OCI-LY3 (cell line): ENCODE measurements at regions not wholly inside any gene's neighbourhood (a gene's known extent, or its start where the extent isn't known, plus 50 kb on each side); places are given as distances from the start of the nearest gene placed in this dataset.

ENCODE experiments used
- H2AFZ ChIP-seq: fragments of 200-600, 300-600 bp; shearing (Covaris generic); 2 replicates; pipeline ENCODE4 v1.6.0; 2014; ENCODE audit warnings: antibody characterized with exemption, low read depth, low read length
- H3K27ac ChIP-seq: fragments of 200-600, 300-600 bp; sonication (generic); 2 replicates; pipeline ENCODE4 v1.5.1; 2014; ENCODE audit warnings: mild to moderate bottlenecking, low read length, moderate library complexity, mixed read lengths
- H3K27me3 ChIP-seq: fragments of 200-600, 300-600 bp; sonication (generic); 2 replicates; pipeline ENCODE4 v1.6.1; 2014; ENCODE audit warnings: low read depth, low read length, mixed read lengths
- H3K36me3 ChIP-seq: fragments of 200-600, 300-600 bp; sonication (generic); replicated peaks from 2 replicates; pipeline ENCODE3; 2014; ENCODE audit warnings: low read depth, low read length, mixed read lengths
- H3K4me1 ChIP-seq: fragments of 300-600, 200-600 bp; sonication (generic); 2 replicates; pipeline ENCODE4 v1.6.1; 2014; ENCODE audit warnings: low read length, mixed read lengths
- H3K4me2 ChIP-seq: fragments of 200-600, 300-600 bp; sonication (generic); 2 replicates; pipeline ENCODE4 v1.6.1; 2014; ENCODE audit warnings: low read length, mixed read lengths
- H3K4me3 ChIP-seq: fragments of 300-600, 200-600 bp; sonication (generic); 2 replicates; pipeline ENCODE4 v1.5.1; 2014; ENCODE audit warnings: antibody characterized with exemption, mild to moderate bottlenecking, low read length, moderate library complexity
- H3K79me2 ChIP-seq: fragments of 300-600, 200-600 bp; shearing (Covaris generic); 2 replicates; pipeline ENCODE4 v1.6.1; 2014; ENCODE audit warnings: mild to moderate bottlenecking, low read length, mixed read lengths
- H3K9ac ChIP-seq: fragments of 300-600, 200-600 bp; shearing (Covaris generic); 2 replicates; pipeline ENCODE4 v1.6.0; 2014; ENCODE audit warnings: mild to moderate bottlenecking, low read length, moderate library complexity
- H3K9me3 ChIP-seq: fragments of 200-600, 300-600 bp; shearing (Covaris generic); 2 replicates; pipeline ENCODE4 v1.6.1; 2014; ENCODE audit warnings: low read length, mixed read lengths; ENCODE audit not compliant: insufficient read depth
- H4K20me1 ChIP-seq: fragments of 200-600, 300-600 bp; sonication (generic); 2 replicates; pipeline ENCODE4 v1.6.1; 2016; ENCODE audit warnings: low read length, mixed read lengths; ENCODE audit not compliant: insufficient read depth
- CTCF ChIP-seq: fragments of 200-600, 300-600 bp; sonication (generic); IDR thresholded peaks from 2 replicates; pipeline ENCODE4 v1.5.1; 2014; ENCODE audit warnings: antibody characterized with exemption, low read length, low read depth
- EZH2phosphoT487 ChIP-seq: fragments of 200-600 bp; shearing (Covaris generic); IDR thresholded peaks from 2 replicates; pipeline ENCODE4 v1.6.1; 2018; ENCODE audit warnings: antibody characterized with exemption, mixed run types, low read depth

DNA sequence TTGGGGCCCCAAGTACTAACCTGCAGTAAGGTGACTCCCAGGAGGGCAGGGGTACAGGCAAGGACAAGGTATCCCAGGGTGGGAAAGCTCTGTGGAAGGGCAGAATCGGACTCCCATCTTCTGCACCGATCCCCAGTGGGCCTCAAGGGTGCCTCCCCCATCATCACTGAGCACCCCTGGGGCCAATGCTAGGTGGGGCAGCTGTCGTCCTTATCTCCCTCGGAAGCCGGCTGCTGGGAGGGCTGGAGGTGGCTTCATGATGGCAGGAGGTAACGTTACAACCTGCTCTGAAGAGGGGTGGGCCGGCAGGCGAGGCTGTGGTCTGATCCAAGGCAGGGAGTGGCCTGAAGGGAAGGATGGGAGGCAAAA is 87.6 kb upstream of the LINC01488 start:
- no peak overlapping the region for H3K27ac ChIP-seq
- no peaks in the 10 kb centered on the region for H4K20me1 ChIP-seq
- no peaks in the 10 kb centered on the region for H3K36me3 ChIP-seq
- H3K79me2 ChIP-seq, result no peaks in the 10 kb centered on the region
- H3K4me3 ChIP-seq, result no peak overlapping the region
- no peak overlapping the region for H3K9ac ChIP-seq
- H3K9me3 ChIP-seq, result peaks cover 1% of the 10 kb centered on the region; the same call in 1 of the 2 replicates
- no peak overlapping the region for H3K4me2 ChIP-seq
- 0 out of 2 replicates have a peak, but pooled peaks cover 3% of the 10 kb centered on the region for H3K27me3 ChIP-seq
- H2AFZ ChIP-seq, result no peak overlapping the region
- TF ChIP-seq EZH2phosphoT487 (no peak), CTCF (no peak)
- peaks cover 14% of the 10 kb centered on the region for H3K4me1 ChIP-seq

- H3K9me3 ChIP-seq, result no peaks in the 10 kb centered on the region
- no peak overlapping the region for H2AFZ ChIP-seq
- H3K79me2 ChIP-seq, result no peaks in the 10 kb centered on the region
- H3K36me3 ChIP-seq, result no peaks in the 10 kb centered on the region
- H3K27ac ChIP-seq, result no peak overlapping the region
- no peaks in the 10 kb centered on the region for H4K20me1 ChIP-seq
- H3K9ac ChIP-seq, result no peak overlapping the region
- H3K4me1 ChIP-seq, result peaks cover 17% of the 10 kb centered on the region
- H3K4me3 ChIP-seq, result no peak overlapping the region
- no peak overlapping the region for H3K4me2 ChIP-seq
- H3K27me3 ChIP-seq, result 0 out of 2 replicates have a peak, but pooled peaks cover 3% of the 10 kb centered on the region
- TF ChIP-seq CTCF (no peak), EZH2phosphoT487 (no peak)
Measured at GRCh38 chr11:69394234-69394868, 87.1 kb upstream of the LINC01488 start.

DNA sequence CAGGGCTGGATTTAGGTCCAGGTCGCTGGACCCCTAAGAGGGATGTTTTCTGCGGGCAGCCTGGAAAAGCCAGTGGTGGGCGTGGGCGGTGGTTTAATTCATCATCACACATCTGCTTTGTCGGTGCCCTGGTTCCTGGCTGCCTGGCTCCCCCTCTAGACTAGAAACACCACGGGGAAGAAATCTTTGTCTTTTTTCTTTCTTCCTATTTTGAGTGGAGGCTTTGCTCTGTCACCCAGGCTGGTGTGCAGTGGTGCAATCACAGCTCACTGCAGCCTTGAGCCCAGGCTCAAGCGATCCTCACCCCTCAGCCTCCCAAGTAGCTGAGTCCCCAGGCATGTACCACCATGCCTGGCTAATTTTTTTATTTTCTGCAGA is 86.6 kb upstream of the LINC01488 start:
- H3K4me1 ChIP-seq, result peaks cover 17% of the 10 kb centered on the region
- H2AFZ ChIP-seq, result no peak overlapping the region
- no peaks in the 10 kb centered on the region for H3K79me2 ChIP-seq
- no peak overlapping the region for H3K4me2 ChIP-seq
- H3K9ac ChIP-seq, result no peak overlapping the region
- H4K20me1 ChIP-seq, result no peaks in the 10 kb centered on the region
- no peak overlapping the region for H3K27ac ChIP-seq
- H3K9me3 ChIP-seq, result no peaks in the 10 kb centered on the region
- peaks cover under 1% of the 10 kb centered on the region for H3K36me3 ChIP-seq
- TF ChIP-seq EZH2phosphoT487, result no peak
- TF ChIP-seq CTCF, result no peak
- H3K27me3 ChIP-seq, result 0 out of 2 replicates have a peak, but pooled peaks cover 3% of the 10 kb centered on the region
- no peak overlapping the region for H3K4me3 ChIP-seq

DNA sequence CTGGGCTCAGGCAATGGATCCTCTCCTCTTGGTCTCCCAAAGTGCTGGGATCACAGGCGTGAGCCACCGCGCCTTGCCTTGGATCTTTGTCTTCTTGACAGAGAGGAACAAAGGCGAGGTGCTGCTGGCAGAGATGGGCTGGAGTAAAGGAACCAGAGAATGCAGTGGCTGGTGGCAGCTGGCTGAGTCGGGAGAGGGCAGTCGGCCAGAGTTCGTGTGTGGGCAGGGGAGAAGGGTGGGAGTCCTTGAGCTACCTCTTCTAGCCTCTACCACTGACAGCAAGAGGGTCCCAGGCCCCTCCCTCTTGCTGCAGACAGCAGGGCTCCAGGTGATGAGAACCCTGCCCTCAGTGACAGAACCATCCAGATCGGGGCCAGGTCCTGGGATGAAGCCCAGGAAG is 86.2 kb upstream of the LINC01488 start:
- Histone ChIP-seq H2AFZ (no peak overlapping the region), H3K27ac (no peak overlapping the region), H3K9ac (no peak overlapping the region), H3K4me2 (no peak overlapping the region), H3K27me3 (0 out of 2 replicates have a peak, but pooled peaks cover 3% of the 10 kb centered on the region), H3K9me3 (no peaks in the 10 kb centered on the region), H3K4me1 (peaks cover 17% of the 10 kb centered on the region), H4K20me1 (no peaks in the 10 kb centered on the region), H3K4me3 (no peak overlapping the region), H3K36me3 (peaks cover 4% of the 10 kb centered on the region), H3K79me2 (no peaks in the 10 kb centered on the region)
- TF ChIP-seq CTCF (no peak), EZH2phosphoT487 (no peak)
